ENCODE measurements at regions not wholly inside any gene's neighbourhood (a gene's known extent, or its start where the extent isn't known, plus 50 kb on each side); places are given as distances from the start of the nearest gene placed in this dataset.

DNA sequence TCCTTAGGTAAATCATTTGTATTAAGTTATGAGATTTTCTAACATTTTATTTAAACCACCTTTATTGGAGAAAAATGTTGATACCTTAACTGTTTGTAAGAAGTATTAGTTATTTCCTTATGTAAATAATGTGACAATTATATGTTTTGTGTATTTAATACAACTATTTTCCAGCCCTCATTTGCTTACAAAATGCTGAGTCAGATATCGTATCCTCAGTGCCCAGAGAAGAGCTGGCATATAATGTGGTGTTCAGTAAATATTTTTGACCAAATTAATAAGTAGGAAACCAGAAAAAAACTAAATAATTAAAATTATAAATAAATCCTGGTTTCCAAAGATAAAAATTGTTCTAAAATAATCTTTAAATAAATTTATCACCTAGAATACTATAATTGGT is 140.2 kb upstream of the PCDH17 start:
- no peak overlapping the region for H3K23ac ChIP-seq (ENCODE audit: insufficient read length)
- FAIRE-seq: no peak
- no peak overlapping the region for H3K18ac ChIP-seq (ENCODE audit: extremely low read depth, low read length)
- H3K4me2 ChIP-seq (ENCODE audit: insufficient read depth in 1 of 2, low read depth in 2 of 2, low read length in 2 of 2): no peak overlapping the region
- no peaks in the 10 kb centered on the region for H3K23me2 ChIP-seq (ENCODE audit: low read depth, low read length)
- no peak overlapping the region for H2AFZ ChIP-seq (ENCODE audit: low read length)
- no peak overlapping the region for H3K27ac ChIP-seq (ENCODE audit: low read depth, low read length)
- no peak overlapping the region for H2AK5ac ChIP-seq (ENCODE audit: low read depth, low read length)
- no peak overlapping the region for H3K4ac ChIP-seq (replicated peaks; ENCODE audit: insufficient read length, low read depth, low read length)
- no peaks in the 10 kb centered on the region for H3K36me3 ChIP-seq (ENCODE audit: control insufficient read depth in 2 of 4, insufficient read depth in 4 of 4, low read length in 3 of 4)
- no peak overlapping the region for H3K56ac ChIP-seq (replicated peaks; ENCODE audit: insufficient read length, low read depth, low read length)
- H3K9ac ChIP-seq (replicated peaks in 1 of 4; ENCODE audit: extremely low read depth in 1 of 4, low read depth in 3 of 4, low read length in 3 of 4): no peak overlapping the region
- no peaks in the 10 kb centered on the region for H3K79me2 ChIP-seq (ENCODE audit: control insufficient read depth in 1 of 2, insufficient read depth in 2 of 2, low read length in 2 of 2)
- H4K5ac ChIP-seq (ENCODE audit: insufficient read length, low read depth, low read length): no peak overlapping the region
- no peak for TF ChIP-seq RNF2 (IDR thresholded peaks at IDR 0.05; ENCODE audit: borderline replicate concordance, low read depth, low read length, missing control alignments, poor library complexity, severe bottlenecking)
- no peak for TF ChIP-seq RXRA (IDR thresholded peaks at IDR 0.05; ENCODE audit: insufficient read depth, low read depth, low read length)
- peak; percentile 45; the same call in 1 of the 2 replicates for TF ChIP-seq MAFK (IDR thresholded peaks at IDR 0.05; ENCODE audit: low read depth, low read length)
- no peak for TF ChIP-seq TBP (IDR thresholded peaks at IDR 0.05; ENCODE audit: low read depth, low read length)
- no peak overlapping the region for H2BK15ac ChIP-seq (ENCODE audit: low read length)
- no peaks in the 10 kb centered on the region for H3K79me1 ChIP-seq (ENCODE audit: low read depth, low read length)
- no peak overlapping the region for H2BK12ac ChIP-seq (ENCODE audit: low read depth, low read length)
- no peaks in the 10 kb centered on the region for H4K20me1 ChIP-seq (replicated peaks in 1 of 2; ENCODE audit: control insufficient read depth in 1 of 2, insufficient read depth in 2 of 2, low read length in 2 of 2)
- POLR2A ChIA-PET (ENCODE audit: partially characterized antibody): no interaction called here
- 96% methylated on average over 1 of the region's 1 CpG; no CpG with 5 or more reads in 1 of the 2 experiments for WGBS, 2 experiments (ENCODE audit: extremely low coverage in 1 of 2, insufficient coverage in 1 of 2, insufficient read length in 1 of 2, insufficient replicate concordance in 2 of 2, low coverage in 1 of 2, low lambda C conversion rate in 2 of 2, missing lambda C conversion rate in 1 of 2)
- CTCF ChIA-PET (ENCODE audit: partially characterized antibody): no interaction called here
- no peak overlapping the region for H3K4me3 ChIP-seq (ENCODE audit: extremely low read depth in 1 of 4, insufficient read depth in 2 of 4, low read depth in 3 of 4, low read length in 4 of 4)
- H2BK20ac ChIP-seq (ENCODE audit: low read length): no peak overlapping the region
- H4K8ac ChIP-seq (ENCODE audit: extremely low read depth, insufficient read depth, low read length): no peak overlapping the region
- DNase-seq (ENCODE audit: low read depth in 1 of 2, low spot score in 2 of 2): no peak
- no peak overlapping the region for H2BK120ac ChIP-seq (replicated peaks; ENCODE audit: low read depth, low read length)
- H3K14ac ChIP-seq (ENCODE audit: insufficient read length): no peak overlapping the region
- no peak overlapping the region for H4K91ac ChIP-seq (replicated peaks; ENCODE audit: insufficient read length, low read length)
- H3K9me3 ChIP-seq (ENCODE audit: insufficient read depth in 2 of 2, low read depth in 1 of 2, low read length in 1 of 2): no peaks in the 10 kb centered on the region; a peak in 1 of 4 replicates
- H3K4me1 ChIP-seq (replicated peaks in 1 of 4; ENCODE audit: control insufficient read depth in 3 of 4, insufficient read depth in 4 of 4, low read length in 3 of 4): no peaks in the 10 kb centered on the region
- no peaks in the 10 kb centered on the region for H3K27me3 ChIP-seq (replicated peaks in 1 of 4; ENCODE audit: control insufficient read depth in 3 of 4, extremely low read depth in 1 of 4, insufficient read depth in 3 of 4, low read length in 3 of 4)
- no peak overlapping the region for H2BK5ac ChIP-seq (ENCODE audit: low read depth, low read length)

Measured in H1 (cell line).